ENCODE measurements at regions not wholly inside any gene's neighbourhood (a gene's known extent, or its start where the extent isn't known, plus 50 kb on each side); places are given as distances from the start of the nearest gene placed in this dataset.

DNA sequence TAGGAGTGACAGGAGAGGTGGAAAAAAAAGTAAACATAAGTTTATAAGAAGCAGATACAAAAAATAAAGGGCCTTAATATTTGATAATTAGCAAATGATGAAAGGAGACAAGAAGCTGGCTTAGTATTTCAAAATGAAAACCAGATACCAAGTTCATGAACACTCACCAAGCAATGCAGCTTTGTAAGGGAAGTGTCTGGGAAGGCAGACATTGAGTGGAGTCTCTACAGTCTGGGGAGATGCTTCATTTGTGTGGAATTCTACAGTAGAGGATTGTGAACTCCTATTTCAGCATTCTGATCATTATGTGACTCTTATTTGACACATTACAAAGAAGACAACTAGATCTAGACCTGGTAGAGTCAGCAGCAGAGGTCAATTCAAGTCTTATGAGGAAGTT lies 1072.7 kb downstream of the DSC3 start:
- no peak overlapping the region for H3K27ac Mint-ChIP-seq (ENCODE audit: low read depth, unreplicated experiment)
- H3K36me3 Mint-ChIP-seq (ENCODE audit: insufficient read depth, unreplicated experiment): no peaks in the 10 kb centered on the region
- H3K4me1 Mint-ChIP-seq (ENCODE audit: insufficient read depth, unreplicated experiment): no peaks in the 10 kb centered on the region
- H3K27me3 Mint-ChIP-seq (ENCODE audit: insufficient read depth, unreplicated experiment): no peaks in the 10 kb centered on the region
- intact Hi-C loops (cut with micrococcal nuclease): no loop called here
- H3K9me3 Mint-ChIP-seq (ENCODE audit: unreplicated experiment): no peaks in the 10 kb centered on the region
- BruUV-seq (replicated peaks): no TSS peak
- ChIA-PET CTCF (interaction anchor here (0.5 kb wide), 1 partner anchor 849 kb away, joined by 3 read pairs; no protein-coding TSS in a partner anchor), POLR2A (interaction anchor here (0.7 kb wide), 1 partner anchor 30 kb away, joined by 3 read pairs; no protein-coding TSS in a partner anchor)
- TF ChIP-seq, protein P1, sequence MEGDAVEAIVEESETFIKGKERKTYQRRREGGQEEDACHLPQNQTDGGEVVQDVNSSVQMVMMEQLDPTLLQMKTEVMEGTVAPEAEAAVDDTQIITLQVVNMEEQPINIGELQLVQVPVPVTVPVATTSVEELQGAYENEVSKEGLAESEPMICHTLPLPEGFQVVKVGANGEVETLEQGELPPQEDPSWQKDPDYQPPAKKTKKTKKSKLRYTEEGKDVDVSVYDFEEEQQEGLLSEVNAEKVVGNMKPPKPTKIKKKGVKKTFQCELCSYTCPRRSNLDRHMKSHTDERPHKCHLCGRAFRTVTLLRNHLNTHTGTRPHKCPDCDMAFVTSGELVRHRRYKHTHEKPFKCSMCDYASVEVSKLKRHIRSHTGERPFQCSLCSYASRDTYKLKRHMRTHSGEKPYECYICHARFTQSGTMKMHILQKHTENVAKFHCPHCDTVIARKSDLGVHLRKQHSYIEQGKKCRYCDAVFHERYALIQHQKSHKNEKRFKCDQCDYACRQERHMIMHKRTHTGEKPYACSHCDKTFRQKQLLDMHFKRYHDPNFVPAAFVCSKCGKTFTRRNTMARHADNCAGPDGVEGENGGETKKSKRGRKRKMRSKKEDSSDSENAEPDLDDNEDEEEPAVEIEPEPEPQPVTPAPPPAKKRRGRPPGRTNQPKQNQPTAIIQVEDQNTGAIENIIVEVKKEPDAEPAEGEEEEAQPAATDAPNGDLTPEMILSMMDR (IDR thresholded peaks at IDR 0.05; ENCODE audit: unreplicated experiment): no peak
- H3K4me3 Mint-ChIP-seq (ENCODE audit: unreplicated experiment): no peak overlapping the region
- no peak for DNase-seq (ENCODE audit: unreplicated experiment)

DNA sequence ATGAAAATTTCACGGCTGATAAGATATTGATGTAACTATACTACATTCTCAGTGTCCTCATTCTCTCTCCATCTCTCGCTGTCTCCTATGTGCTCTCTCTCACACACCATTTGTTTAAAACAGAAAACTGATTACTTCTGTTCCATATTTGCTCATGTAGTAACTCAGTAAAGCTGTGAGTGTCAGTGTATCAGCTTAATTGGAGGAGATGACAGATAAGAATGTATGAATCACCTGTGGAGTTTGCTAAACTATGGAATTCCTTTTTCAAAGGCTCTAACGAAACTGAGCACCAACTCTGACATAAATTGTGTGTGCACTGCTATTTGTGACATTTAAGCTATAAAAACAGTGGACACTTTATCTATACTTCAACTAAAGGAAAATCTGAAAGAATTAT lies 1080.0 kb downstream of the DSC3 start:
- no peak overlapping the region for H3K27ac Mint-ChIP-seq (ENCODE audit: low read depth, unreplicated experiment)

DNA sequence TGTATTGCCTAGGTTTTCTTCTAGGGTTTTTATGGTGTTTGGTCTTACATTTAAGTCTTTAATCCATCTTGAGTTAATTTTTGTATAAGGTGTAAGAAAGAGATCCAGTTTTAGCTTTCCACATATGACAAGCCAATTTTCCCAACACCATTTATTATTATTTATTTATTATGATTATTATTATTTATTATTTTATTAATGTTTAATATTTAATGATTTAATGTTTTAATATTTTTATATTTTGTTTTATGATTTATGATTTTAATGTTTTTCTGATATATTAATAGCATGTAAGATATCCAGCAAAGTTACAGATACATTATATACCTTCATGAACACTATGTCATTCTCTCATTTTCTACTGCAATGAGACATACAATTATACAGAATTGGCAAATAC lies 1082.0 kb downstream of the DSC3 start:
- ChIA-PET POLR2A (no interaction called here), CTCF (interaction anchor here (0.7 kb wide), 1 partner anchor 1411 kb away, joined by 3 read pairs; no protein-coding TSS in a partner anchor)
- no peak for DNase-seq (ENCODE audit: unreplicated experiment)
- Mint-ChIP-seq H3K9me3 (ENCODE audit: unreplicated experiment) (no peaks in the 10 kb centered on the region), H3K27me3 (ENCODE audit: insufficient read depth, unreplicated experiment) (no peaks in the 10 kb centered on the region), H3K36me3 (ENCODE audit: insufficient read depth, unreplicated experiment) (no peaks in the 10 kb centered on the region), H3K27ac (ENCODE audit: low read depth, unreplicated experiment) (no peak overlapping the region), H3K4me1 (ENCODE audit: insufficient read depth, unreplicated experiment) (no peaks in the 10 kb centered on the region), H3K4me3 (ENCODE audit: unreplicated experiment) (no peak overlapping the region)
- intact Hi-C loops (cut with micrococcal nuclease): no loop called here
- no TSS peak for BruUV-seq (replicated peaks)
- TF ChIP-seq, protein P1 (IDR thresholded peaks at IDR 0.05; ENCODE audit: unreplicated experiment): no peak

More for the DNA sequence above, 1080.0 kb downstream of the DSC3 start:
- TF ChIP-seq, protein P1 (IDR thresholded peaks at IDR 0.05; ENCODE audit: unreplicated experiment): no peak
- POLR2A ChIA-PET: interaction anchor here (0.6 kb wide), 2 partner anchors 266 to 273 kb away, joined by 3 read pairs; no protein-coding TSS in a partner anchor
- no TSS peak for BruUV-seq (replicated peaks)
- Mint-ChIP-seq H3K4me1 (ENCODE audit: insufficient read depth, unreplicated experiment) (no peaks in the 10 kb centered on the region), H3K9me3 (ENCODE audit: unreplicated experiment) (no peaks in the 10 kb centered on the region), H3K27me3 (ENCODE audit: insufficient read depth, unreplicated experiment) (no peaks in the 10 kb centered on the region), H3K36me3 (ENCODE audit: insufficient read depth, unreplicated experiment) (no peaks in the 10 kb centered on the region), H3K4me3 (ENCODE audit: unreplicated experiment) (no peak overlapping the region)
- intact Hi-C loops (cut with micrococcal nuclease): no loop called here
- peak; percentile 1 for DNase-seq (ENCODE audit: unreplicated experiment)
- CTCF ChIA-PET: interaction anchor here (0.5 to 1.7 kb wide), 4 partner anchors 77 to 927 kb away, joined by 3 to 7 read pairs (median 4); no protein-coding TSS in a partner anchor

DNA sequence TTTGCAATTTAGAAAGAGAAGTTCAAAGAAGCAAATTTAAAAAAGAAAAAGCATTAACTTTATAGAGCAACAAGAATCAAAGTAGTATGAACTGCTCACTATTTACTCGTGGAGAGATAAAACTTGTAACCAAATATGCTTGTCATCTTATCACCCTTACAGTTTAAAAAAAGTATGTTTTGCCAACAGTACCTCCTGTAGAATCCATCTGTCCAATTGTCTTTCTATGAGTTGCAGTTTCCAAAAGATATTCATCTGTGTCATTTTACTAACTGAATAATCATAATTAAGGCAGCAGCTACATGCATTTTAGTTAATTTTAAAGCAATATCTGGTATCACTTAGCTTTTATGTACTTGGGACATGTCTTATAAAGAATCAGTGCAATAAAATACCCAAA lies 1112.3 kb downstream of the DSC3 start:
- no peaks in the 10 kb centered on the region for H3K27me3 Mint-ChIP-seq (ENCODE audit: insufficient read depth, unreplicated experiment)
- no peak overlapping the region for H3K27ac Mint-ChIP-seq (ENCODE audit: low read depth, unreplicated experiment)
- intact Hi-C loops (cut with micrococcal nuclease): no loop called here
- ChIA-PET POLR2A (no interaction called here), CTCF (no interaction called here)
- BruUV-seq (replicated peaks): no TSS peak
- no peaks in the 10 kb centered on the region for H3K4me1 Mint-ChIP-seq (ENCODE audit: insufficient read depth, unreplicated experiment)
- no peak for DNase-seq (ENCODE audit: unreplicated experiment)
- H3K4me3 Mint-ChIP-seq (ENCODE audit: unreplicated experiment): no peak overlapping the region
- H3K36me3 Mint-ChIP-seq (ENCODE audit: insufficient read depth, unreplicated experiment): no peaks in the 10 kb centered on the region
- TF ChIP-seq, protein P1 (IDR thresholded peaks at IDR 0.05; ENCODE audit: unreplicated experiment): no peak
- no peaks in the 10 kb centered on the region for H3K9me3 Mint-ChIP-seq (ENCODE audit: unreplicated experiment)

Data from MCF 10A (cell line).